ENCODE measurements at regions not wholly inside any gene's neighbourhood (a gene's known extent, or its start where the extent isn't known, plus 50 kb on each side); places are given as distances from the start of the nearest gene placed in this dataset.

- Histone ChIP-seq H3K9me3 (replicated peaks in 1 of 2; ENCODE audit: control insufficient read depth in 2 of 2, insufficient read depth in 1 of 2, low read depth in 1 of 2, low read length in 2 of 2) (no peaks in the 10 kb centered on the region), H3K14ac (ENCODE audit: low read length) (no peak overlapping the region), H3K18ac (ENCODE audit: low read length) (no peak overlapping the region), H3K4me1 (ENCODE audit: control insufficient read depth in 2 of 2, insufficient read depth in 1 of 2, low read depth in 1 of 2, low read length in 2 of 2) (no peaks in the 10 kb centered on the region), H3K23ac (ENCODE audit: low read depth, low read length, poor library complexity) (no peak overlapping the region), H2AK5ac (ENCODE audit: low read depth, low read length) (no peak overlapping the region), H3K9ac (ENCODE audit: low read depth, low read length, poor library complexity) (no peak overlapping the region), H3K27me3 (ENCODE audit: control insufficient read depth in 3 of 3, insufficient read depth in 3 of 3, low read depth in 1 of 3, low read length in 3 of 3) (no peaks in the 10 kb centered on the region), H3K27ac (replicated peaks; ENCODE audit: low read length) (no peak overlapping the region), H3K79me1 (ENCODE audit: low read depth, low read length) (no peaks in the 10 kb centered on the region), H2BK120ac (ENCODE audit: low read depth, low read length) (no peak overlapping the region), H3K4ac (ENCODE audit: low read length) (no peak overlapping the region), H4K8ac (ENCODE audit: low read depth, low read length) (no peak overlapping the region), H2BK12ac (ENCODE audit: low read length) (no peak overlapping the region), H2AFZ (ENCODE audit: low read length) (no peak overlapping the region), H2BK5ac (ENCODE audit: low read length) (no peak overlapping the region), H3K4me3 (ENCODE audit: low read length in 2 of 2) (no peak overlapping the region), H4K91ac (ENCODE audit: low read depth, low read length, poor library complexity) (no peak overlapping the region), H2BK15ac (ENCODE audit: low read length) (no peak overlapping the region), H3K4me2 (ENCODE audit: insufficient read depth, low read length, poor library complexity, severe bottlenecking) (no peak overlapping the region), H3K36me3 (replicated peaks in 1 of 2; ENCODE audit: control insufficient read depth in 2 of 2, insufficient read depth in 2 of 2, low read length in 2 of 2) (no peaks in the 10 kb centered on the region)
- no CpG with 5 or more reads among the region's 3 CpGs for WGBS, 2 donors (ENCODE audit: extremely low coverage in 2 of 2, insufficient read length in 2 of 2, insufficient replicate concordance in 1 of 2)
- DNase-seq (ENCODE audit: low spot score): no peak
Measured at GRCh38 chr9:26331223-26331622, 561.4 kb downstream of the CAAP1 start.

GRCh38 chr9:26329974-26330373 lies 562.6 kb downstream of the CAAP1 start:
- Histone ChIP-seq H3K27ac (replicated peaks; ENCODE audit: low read length) (no peak overlapping the region), H3K4me1 (ENCODE audit: control insufficient read depth in 2 of 2, insufficient read depth in 1 of 2, low read depth in 1 of 2, low read length in 2 of 2) (no peaks in the 10 kb centered on the region), H2AK5ac (ENCODE audit: low read depth, low read length) (no peak overlapping the region), H3K36me3 (replicated peaks in 1 of 2; ENCODE audit: control insufficient read depth in 2 of 2, insufficient read depth in 2 of 2, low read length in 2 of 2) (no peaks in the 10 kb centered on the region), H3K79me1 (ENCODE audit: low read depth, low read length) (no peaks in the 10 kb centered on the region), H3K23ac (ENCODE audit: low read depth, low read length, poor library complexity) (no peak overlapping the region), H3K4me3 (ENCODE audit: low read length in 2 of 2) (no peak overlapping the region), H3K4ac (ENCODE audit: low read length) (no peak overlapping the region), H3K4me2 (ENCODE audit: insufficient read depth, low read length, poor library complexity, severe bottlenecking) (no peak overlapping the region), H3K18ac (ENCODE audit: low read length) (no peak overlapping the region), H3K14ac (ENCODE audit: low read length) (no peak overlapping the region), H4K8ac (ENCODE audit: low read depth, low read length) (no peak overlapping the region), H3K9ac (ENCODE audit: low read depth, low read length, poor library complexity) (no peak overlapping the region), H2BK12ac (ENCODE audit: low read length) (no peak overlapping the region), H2BK15ac (ENCODE audit: low read length) (no peak overlapping the region), H3K9me3 (replicated peaks in 1 of 2; ENCODE audit: control insufficient read depth in 2 of 2, insufficient read depth in 1 of 2, low read depth in 1 of 2, low read length in 2 of 2) (no peaks in the 10 kb centered on the region), H4K91ac (ENCODE audit: low read depth, low read length, poor library complexity) (no peak overlapping the region), H2BK120ac (ENCODE audit: low read depth, low read length) (no peak overlapping the region), H2BK5ac (ENCODE audit: low read length) (no peak overlapping the region), H2AFZ (ENCODE audit: low read length) (no peak overlapping the region), H3K27me3 (ENCODE audit: control insufficient read depth in 3 of 3, insufficient read depth in 3 of 3, low read depth in 1 of 3, low read length in 3 of 3) (no peaks in the 10 kb centered on the region)
- no peak for DNase-seq (ENCODE audit: low spot score)
- WGBS, 2 donors (ENCODE audit: extremely low coverage in 2 of 2, insufficient read length in 2 of 2, insufficient replicate concordance in 1 of 2): no CpG with 5 or more reads among the region's 3 CpGs

GRCh38 chr9:26326563-26326962 lies 566.0 kb downstream of the CAAP1 start:
- Histone ChIP-seq H3K36me3 (replicated peaks in 1 of 2; ENCODE audit: control insufficient read depth in 2 of 2, insufficient read depth in 2 of 2, low read length in 2 of 2) (no peaks in the 10 kb centered on the region), H2BK12ac (ENCODE audit: low read length) (no peak overlapping the region), H2AK5ac (ENCODE audit: low read depth, low read length) (no peak overlapping the region), H3K9ac (ENCODE audit: low read depth, low read length, poor library complexity) (no peak overlapping the region), H2BK5ac (ENCODE audit: low read length) (no peak overlapping the region), H2BK120ac (ENCODE audit: low read depth, low read length) (no peak overlapping the region), H3K79me1 (ENCODE audit: low read depth, low read length) (no peaks in the 10 kb centered on the region), H3K4me1 (ENCODE audit: control insufficient read depth in 2 of 2, insufficient read depth in 1 of 2, low read depth in 1 of 2, low read length in 2 of 2) (no peaks in the 10 kb centered on the region), H4K8ac (ENCODE audit: low read depth, low read length) (no peak overlapping the region), H3K4ac (ENCODE audit: low read length) (no peak overlapping the region), H3K4me2 (ENCODE audit: insufficient read depth, low read length, poor library complexity, severe bottlenecking) (no peak overlapping the region), H3K18ac (ENCODE audit: low read length) (no peak overlapping the region), H3K9me3 (replicated peaks in 1 of 2; ENCODE audit: control insufficient read depth in 2 of 2, insufficient read depth in 1 of 2, low read depth in 1 of 2, low read length in 2 of 2) (no peaks in the 10 kb centered on the region), H2BK15ac (ENCODE audit: low read length) (no peak overlapping the region), H3K23ac (ENCODE audit: low read depth, low read length, poor library complexity) (no peak overlapping the region), H2AFZ (ENCODE audit: low read length) (no peak overlapping the region), H3K27ac (replicated peaks; ENCODE audit: low read length) (no peak overlapping the region), H4K91ac (ENCODE audit: low read depth, low read length, poor library complexity) (no peak overlapping the region), H3K4me3 (ENCODE audit: low read length in 2 of 2) (no peak overlapping the region), H3K14ac (ENCODE audit: low read length) (no peak overlapping the region), H3K27me3 (ENCODE audit: control insufficient read depth in 3 of 3, insufficient read depth in 3 of 3, low read depth in 1 of 3, low read length in 3 of 3) (no peaks in the 10 kb centered on the region)
- peak; percentile 55 for DNase-seq (ENCODE audit: low spot score)
- no CpG with 5 or more reads among the region's 3 CpGs for WGBS, 2 donors (ENCODE audit: extremely low coverage in 2 of 2, insufficient read length in 2 of 2, insufficient replicate concordance in 1 of 2)

GRCh38 chr9:26325444-26325829 lies 567.2 kb downstream of the CAAP1 start:
- H2BK12ac ChIP-seq (ENCODE audit: low read length): no peak overlapping the region
- H4K91ac ChIP-seq (ENCODE audit: low read depth, low read length, poor library complexity): no peak overlapping the region

More at GRCh38 chr9:26325444-26325829, 567.2 kb downstream of the CAAP1 start:
- no peak overlapping the region for H4K8ac ChIP-seq (ENCODE audit: low read depth, low read length)
- H2BK5ac ChIP-seq (ENCODE audit: low read length): no peak overlapping the region
- no peaks in the 10 kb centered on the region for H3K9me3 ChIP-seq (replicated peaks in 1 of 2; ENCODE audit: control insufficient read depth in 2 of 2, insufficient read depth in 1 of 2, low read depth in 1 of 2, low read length in 2 of 2)
- no peak overlapping the region for H2BK120ac ChIP-seq (ENCODE audit: low read depth, low read length)
- no peak overlapping the region for H3K14ac ChIP-seq (ENCODE audit: low read length)
- no peaks in the 10 kb centered on the region for H3K36me3 ChIP-seq (replicated peaks in 1 of 2; ENCODE audit: control insufficient read depth in 2 of 2, insufficient read depth in 2 of 2, low read length in 2 of 2)
- no peak overlapping the region for H2BK15ac ChIP-seq (ENCODE audit: low read length)
- H3K4me2 ChIP-seq (ENCODE audit: insufficient read depth, low read length, poor library complexity, severe bottlenecking): no peak overlapping the region
- no peaks in the 10 kb centered on the region for H3K4me1 ChIP-seq (ENCODE audit: control insufficient read depth in 2 of 2, insufficient read depth in 1 of 2, low read depth in 1 of 2, low read length in 2 of 2)
- no peak overlapping the region for H2AFZ ChIP-seq (ENCODE audit: low read length)
- no peak overlapping the region for H3K4ac ChIP-seq (ENCODE audit: low read length)
- no peak overlapping the region for H3K9ac ChIP-seq (ENCODE audit: low read depth, low read length, poor library complexity)
- no peaks in the 10 kb centered on the region for H3K79me1 ChIP-seq (ENCODE audit: low read depth, low read length)
- H3K27ac ChIP-seq (replicated peaks; ENCODE audit: low read length): no peak overlapping the region
- no peak overlapping the region for H3K18ac ChIP-seq (ENCODE audit: low read length)
- no peak overlapping the region for H3K4me3 ChIP-seq (ENCODE audit: low read length in 2 of 2)
- no peak for DNase-seq (ENCODE audit: low spot score)
- no peak overlapping the region for H2AK5ac ChIP-seq (ENCODE audit: low read depth, low read length)
- H3K27me3 ChIP-seq (ENCODE audit: control insufficient read depth in 3 of 3, insufficient read depth in 3 of 3, low read depth in 1 of 3, low read length in 3 of 3): no peaks in the 10 kb centered on the region
- H3K23ac ChIP-seq (ENCODE audit: low read depth, low read length, poor library complexity): no peak overlapping the region

Measured in neuronal stem cell (in vitro differentiated cells).